HepG2 (cell line): ENCODE measurements at regions not wholly inside any gene's neighbourhood (a gene's known extent, or its start where the extent isn't known, plus 50 kb on each side); places are given as distances from the start of the nearest gene placed in this dataset.

ENCODE experiments used
- CTCF ChIP-seq: sonication (generic); formaldehyde crosslinking; IDR thresholded peaks from 2 replicates; pipeline ENCODE4 v1.5.0; 2020; ENCODE audit warnings: mild to moderate bottlenecking, missing genetic modification reagents, moderate library complexity
- ELF1 ChIP-seq: sonication (generic); formaldehyde crosslinking; IDR thresholded peaks from 2 replicates; pipeline ENCODE4 v1.4.0; 2020; ENCODE audit warnings: missing genetic modification reagents
- ESRRA ChIP-seq: sonication (generic); formaldehyde crosslinking; IDR thresholded peaks from 2 replicates; pipeline ENCODE4 v1.5.1; 2020; ENCODE audit warnings: mild to moderate bottlenecking, low read depth, missing genetic modification reagents
- GATAD1 ChIP-seq: IDR thresholded peaks from 2 replicates; pipeline ENCODE4 v1.6.1; 2016; ENCODE audit warnings: missing genetic modification reagents, missing compliant biosample characterization
- POLR2A ChIP-seq, 2 experiments: IDR thresholded peaks; 2 replicates each; pipeline ENCODE4 v1.6.1; 2011; ENCODE audit warnings: low read depth in 2 of 2, low read length in 2 of 2, mild to moderate bottlenecking in 1 of 2, moderate library complexity in 1 of 2; ENCODE audit not compliant: insufficient read depth in 1 of 2
- SAP130 ChIP-seq: IDR thresholded peaks from 2 replicates; pipeline ENCODE4 v1.6.1; 2016; ENCODE audit warnings: low read depth
- ZNF382 ChIP-seq: sonication (generic); formaldehyde crosslinking; IDR thresholded peaks from 2 replicates; pipeline ENCODE4 v1.5.0; 2020; ENCODE audit warnings: missing genetic modification reagents, mild to moderate bottlenecking, borderline replicate concordance
- ZNF431 ChIP-seq: sonication (generic); formaldehyde crosslinking; IDR thresholded peaks from 2 replicates; pipeline ENCODE4 v1.9.0; 2022; ENCODE audit warnings: missing genetic modification reagents, low read depth, mild to moderate bottlenecking, borderline replicate concordance
- ZNF777 ChIP-seq: sonication (generic); formaldehyde crosslinking; IDR thresholded peaks from 2 replicates; pipeline ENCODE4 v1.4.0; 2020; ENCODE audit warnings: missing genetic modification reagents
- TF ChIP-seq, protein P1 (sequence below): IDR thresholded peaks from 2 replicates; pipeline ENCODE4 v1.6.1; 2016; ENCODE audit warnings: missing compliant biosample characterization, missing genetic modification reagents, borderline replicate concordance
- TF ChIP-seq, protein P2 (sequence below): IDR thresholded peaks from 2 replicates; pipeline ENCODE4 v1.6.1; 2012; ENCODE audit warnings: inconsistent platforms
- TF ChIP-seq, protein P3 (sequence below): sonication (generic); formaldehyde crosslinking; IDR thresholded peaks from 2 replicates; pipeline ENCODE4 v1.5.0; 2020; ENCODE audit warnings: missing genetic modification reagents

GRCh38 chr2:200239216-200239615 lies 67.3 kb upstream of the SPATS2L start:
- TF ChIP-seq, protein P1, sequence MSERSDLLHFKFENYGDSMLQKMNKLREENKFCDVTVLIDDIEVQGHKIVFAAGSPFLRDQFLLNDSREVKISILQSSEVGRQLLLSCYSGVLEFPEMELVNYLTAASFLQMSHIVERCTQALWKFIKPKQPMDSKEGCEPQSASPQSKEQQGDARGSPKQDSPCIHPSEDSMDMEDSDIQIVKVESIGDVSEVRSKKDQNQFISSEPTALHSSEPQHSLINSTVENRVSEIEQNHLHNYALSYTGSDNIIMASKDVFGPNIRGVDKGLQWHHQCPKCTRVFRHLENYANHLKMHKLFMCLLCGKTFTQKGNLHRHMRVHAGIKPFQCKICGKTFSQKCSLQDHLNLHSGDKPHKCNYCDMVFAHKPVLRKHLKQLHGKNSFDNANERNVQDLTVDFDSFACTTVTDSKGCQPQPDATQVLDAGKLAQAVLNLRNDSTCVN (CRISPR knock-in tag): no peak
- TF ChIP-seq ESRRA (CRISPR knock-in tag): no peak
- TF ChIP-seq ZNF431 (CRISPR knock-in tag): no peak
- no peak for TF ChIP-seq ZNF382 (CRISPR knock-in tag)
- TF ChIP-seq CTCF (CRISPR knock-in tag): no peak
- TF ChIP-seq, protein P2, sequence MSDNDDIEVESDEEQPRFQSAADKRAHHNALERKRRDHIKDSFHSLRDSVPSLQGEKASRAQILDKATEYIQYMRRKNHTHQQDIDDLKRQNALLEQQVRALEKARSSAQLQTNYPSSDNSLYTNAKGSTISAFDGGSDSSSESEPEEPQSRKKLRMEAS: no peak
- no peak for TF ChIP-seq POLR2A (IDR thresholded peaks at IDR 0.05; ENCODE audit: insufficient read depth in 1 of 2, low read depth in 2 of 2, low read length in 2 of 2)
- no peak for TF ChIP-seq SAP130 (CRISPR knock-in tag)
- TF ChIP-seq ZNF777 (CRISPR knock-in tag): no peak
- no peak for TF ChIP-seq ELF1 (CRISPR knock-in tag)
- TF ChIP-seq, protein P3, sequence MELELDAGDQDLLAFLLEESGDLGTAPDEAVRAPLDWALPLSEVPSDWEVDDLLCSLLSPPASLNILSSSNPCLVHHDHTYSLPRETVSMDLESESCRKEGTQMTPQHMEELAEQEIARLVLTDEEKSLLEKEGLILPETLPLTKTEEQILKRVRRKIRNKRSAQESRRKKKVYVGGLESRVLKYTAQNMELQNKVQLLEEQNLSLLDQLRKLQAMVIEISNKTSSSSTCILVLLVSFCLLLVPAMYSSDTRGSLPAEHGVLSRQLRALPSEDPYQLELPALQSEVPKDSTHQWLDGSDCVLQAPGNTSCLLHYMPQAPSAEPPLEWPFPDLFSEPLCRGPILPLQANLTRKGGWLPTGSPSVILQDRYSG (CRISPR knock-in tag): no peak
- no peak for TF ChIP-seq GATAD1 (CRISPR knock-in tag)
